H9 (cell line): ENCODE measurements at regions not wholly inside any gene's neighbourhood (a gene's known extent, or its start where the extent isn't known, plus 50 kb on each side); places are given as distances from the start of the nearest gene placed in this dataset.

Source experiments
- DNase-seq: peaks from one replicate; pipeline ENCODE4 v3.0.0-alpha.2; 2017
- H2AFZ ChIP-seq: one replicate; pipeline ENCODE4 v1.6.1; 2013; ENCODE audit warnings: mild to moderate bottlenecking, low read length, control low read depth, moderate library complexity
- H2AK5ac ChIP-seq: 2 replicates; pipeline ENCODE4 v1.6.1; 2013; ENCODE audit warnings: low read length, control low read depth, mixed read lengths; ENCODE audit not compliant: insufficient read length
- H2BK120ac ChIP-seq: one replicate; pipeline ENCODE4 v1.6.1; 2013; ENCODE audit warnings: low read depth, mild to moderate bottlenecking, low read length, control low read depth, inconsistent platforms; ENCODE audit not compliant: poor library complexity, severe bottlenecking
- H2BK12ac ChIP-seq: 2 replicates; pipeline ENCODE4 v1.6.1; 2013; ENCODE audit warnings: low read length, control low read depth, mixed read lengths, low read depth; ENCODE audit not compliant: insufficient read length
- H2BK15ac ChIP-seq: 2 replicates; pipeline ENCODE4 v1.6.1; 2013; ENCODE audit warnings: low read depth, low read length, control low read depth
- H2BK20ac ChIP-seq: one replicate; pipeline ENCODE4 v1.6.1; 2013; ENCODE audit warnings: low read depth, mild to moderate bottlenecking, low read length, control low read depth, inconsistent platforms; ENCODE audit not compliant: poor library complexity, severe bottlenecking
- H2BK5ac ChIP-seq: 2 replicates; pipeline ENCODE4 v1.6.1; 2013; ENCODE audit warnings: low read length, control low read depth, mixed read lengths; ENCODE audit not compliant: insufficient read length
- H3K14ac ChIP-seq: 2 replicates; pipeline ENCODE4 v1.6.1; 2013; ENCODE audit warnings: low read length, control low read depth; ENCODE audit not compliant: insufficient read depth
- H3K18ac ChIP-seq: 2 replicates; pipeline ENCODE4 v1.6.1; 2013; ENCODE audit warnings: low read depth, mild to moderate bottlenecking, mixed read lengths, low read length, control low read depth; ENCODE audit not compliant: insufficient read length
- H3K23ac ChIP-seq: 2 replicates; pipeline ENCODE4 v1.6.1; 2013; ENCODE audit warnings: low read length, control low read depth, mixed read lengths, low read depth; ENCODE audit not compliant: insufficient read length
- H3K23me2 ChIP-seq: 2 replicates; pipeline ENCODE4 v1.6.1; 2013; ENCODE audit warnings: low read depth, mild to moderate bottlenecking, mixed read lengths, low read length, control low read depth; ENCODE audit not compliant: insufficient read length, poor library complexity, severe bottlenecking
- H3K27ac ChIP-seq: 2 replicates; pipeline ENCODE4 v1.5.1; 2013; ENCODE audit warnings: low read length, control low read depth, mixed read lengths, low read depth; ENCODE audit not compliant: insufficient read length
- H3K27me3 ChIP-seq: 2 replicates; pipeline ENCODE4 v1.6.1; 2013; ENCODE audit warnings: low read length, control low read depth, inconsistent platforms; ENCODE audit not compliant: insufficient read depth
- H3K4ac ChIP-seq: 2 replicates; pipeline ENCODE4 v1.6.1; 2013; ENCODE audit warnings: low read depth, mild to moderate bottlenecking, control low read depth, inconsistent platforms, low read length, moderate library complexity
- H3K4me1 ChIP-seq: 2 replicates; pipeline ENCODE4 v1.6.1; 2013; ENCODE audit warnings: low read length, control low read depth, inconsistent platforms; ENCODE audit not compliant: insufficient read depth
- H3K4me2 ChIP-seq: 2 replicates; pipeline ENCODE4 v1.6.1; 2013; ENCODE audit warnings: low read length, control low read depth, mixed read lengths; ENCODE audit not compliant: insufficient read length, insufficient read depth
- H3K56ac ChIP-seq: 2 replicates; pipeline ENCODE4 v1.6.1; 2013; ENCODE audit warnings: low read depth, mild to moderate bottlenecking, mixed read lengths, low read length, control low read depth; ENCODE audit not compliant: insufficient read length
- H3K79me1 ChIP-seq: 2 replicates; pipeline ENCODE4 v1.6.1; 2013; ENCODE audit warnings: low read depth, mild to moderate bottlenecking, moderate library complexity, low read length, control low read depth, inconsistent platforms; ENCODE audit not compliant: insufficient read depth, poor library complexity, severe bottlenecking
- H3K79me2 ChIP-seq: 2 replicates; pipeline ENCODE4 v1.6.1; 2013; ENCODE audit warnings: low read length, control low read depth, inconsistent platforms; ENCODE audit not compliant: insufficient read depth
- H3K9ac ChIP-seq: 2 replicates; pipeline ENCODE4 v1.6.1; 2013; ENCODE audit warnings: low read length, control low read depth, mixed read lengths; ENCODE audit not compliant: insufficient read length; ENCODE audit errors: extremely low read depth
- H3K9me3 ChIP-seq: one replicate; pipeline ENCODE4 v1.6.1; 2013; ENCODE audit warnings: low read depth, low read length, inconsistent platforms; ENCODE audit not compliant: control insufficient read depth
- H3T11ph ChIP-seq: one replicate; pipeline ENCODE4 v1.6.1; 2013; ENCODE audit warnings: mild to moderate bottlenecking, low read length, control low read depth, inconsistent platforms
- H4K20me1 ChIP-seq: one replicate; pipeline ENCODE4 v1.6.1; 2013; ENCODE audit not compliant: control insufficient read depth, insufficient read length, insufficient read depth
- H4K5ac ChIP-seq: 2 replicates; pipeline ENCODE4 v1.6.1; 2013; ENCODE audit warnings: low read depth, mild to moderate bottlenecking, mixed read lengths, low read length, control low read depth; ENCODE audit not compliant: insufficient read length
- H4K8ac ChIP-seq: replicated peaks from 2 replicates; pipeline ENCODE4 v1.6.1; 2013; ENCODE audit warnings: low read length, control low read depth, mixed read lengths, low read depth; ENCODE audit not compliant: insufficient read length
- H4K91ac ChIP-seq: 2 replicates; pipeline ENCODE4 v1.6.1; 2013; ENCODE audit warnings: low read depth, mild to moderate bottlenecking, moderate library complexity, mixed read lengths, low read length, control low read depth; ENCODE audit not compliant: insufficient read length
- H3K27ac Mint-ChIP-seq, 3 experiments: 2 replicates in 2 of 3; 3 replicates in 1 of 3; pipeline ENCODE4 v1.8.0; 2020 to 2021; ENCODE audit warnings: mixed read lengths in 3 of 3, mild to moderate bottlenecking in 1 of 3, moderate library complexity in 1 of 3
- H3K27me3 Mint-ChIP-seq: 2 replicates; pipeline ENCODE4 v1.8.0; 2021; ENCODE audit warnings: low read depth, mild to moderate bottlenecking, moderate library complexity, mixed read lengths
- H3K36me3 Mint-ChIP-seq, 3 experiments: 2 replicates in 2 of 3; 3 replicates in 1 of 3; pipeline ENCODE4 v1.8.0; 2020 to 2021; ENCODE audit warnings: low read depth in 3 of 3, mixed read lengths in 3 of 3; ENCODE audit not compliant: insufficient read depth in 1 of 3
- H3K4me1 Mint-ChIP-seq, 2 experiments: 2 replicates each; pipeline ENCODE4 v1.8.0; 2020; ENCODE audit warnings: mixed read lengths in 2 of 2
- H3K4me3 Mint-ChIP-seq, 2 experiments: 2 replicates in 1 of 2; 3 replicates in 1 of 2; pipeline ENCODE4 v1.8.0; 2020 to 2021; ENCODE audit warnings: mild to moderate bottlenecking in 2 of 2, mixed read lengths in 2 of 2, moderate library complexity in 1 of 2
- H3K9me3 Mint-ChIP-seq, 2 experiments: 2 replicates in 1 of 2; 3 replicates in 1 of 2; pipeline ENCODE4 v1.8.0; 2020; ENCODE audit warnings: mild to moderate bottlenecking in 2 of 2, mixed read lengths in 2 of 2, moderate library complexity in 1 of 2
- TF ChIP-seq, protein P1 (sequence below): fragments of 200-600 bp; sonication (generic); conservative IDR thresholded peaks from 3 replicates; pipeline ENCODE4 v1.8.0; 2021; ENCODE audit warnings: antibody characterized with exemption, mild to moderate bottlenecking

DNA sequence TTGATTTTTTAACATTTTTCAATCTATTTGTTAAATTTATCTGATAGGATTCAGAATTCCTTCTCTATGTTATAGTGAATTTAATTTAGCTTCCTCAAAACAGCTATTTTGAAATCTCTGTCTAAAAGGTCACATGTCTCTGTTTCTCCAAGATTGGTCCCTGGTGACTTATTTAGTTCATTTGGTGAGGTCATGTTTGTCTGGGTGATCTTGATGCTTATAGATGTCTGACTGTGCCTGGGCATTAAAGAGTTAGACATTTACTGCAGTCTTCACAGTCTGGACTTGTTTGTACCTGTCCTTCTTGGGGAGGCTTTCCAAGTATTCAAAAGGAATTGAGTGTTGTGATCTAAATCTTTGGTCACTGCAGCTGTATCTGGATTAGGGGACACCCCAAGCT lies 169.5 kb upstream of the C2CD4B start:
- peaks cover 3% of the 10 kb centered on the region for H3K27me3 Mint-ChIP-seq

More for the DNA sequence above, 169.5 kb upstream of the C2CD4B start:
- H4K8ac ChIP-seq = no peak overlapping the region
- no peak overlapping the region for H3T11ph ChIP-seq
- no peak overlapping the region for H3K56ac ChIP-seq
- H4K91ac ChIP-seq = no peak overlapping the region
- H2AK5ac ChIP-seq = no peak overlapping the region
- H3K79me2 ChIP-seq = no peaks in the 10 kb centered on the region
- peaks cover 0 to 5% of the 10 kb centered on the region in 2 experiments; a peak in 2 of 4 replicates for H3K4me1 Mint-ChIP-seq
- H2BK120ac ChIP-seq = no peak overlapping the region
- H3K79me1 ChIP-seq = no peaks in the 10 kb centered on the region
- H4K20me1 ChIP-seq = no peaks in the 10 kb centered on the region
- no peak overlapping the region for H3K27ac ChIP-seq
- H3K23me2 ChIP-seq = no peaks in the 10 kb centered on the region
- no peaks in the 10 kb centered on the region for H3K9me3 ChIP-seq
- no peak overlapping the region for H2BK12ac ChIP-seq
- DNase-seq = no peak
- no peak overlapping the region for H3K4me2 ChIP-seq
- no peak overlapping the region for H3K23ac ChIP-seq
- H4K5ac ChIP-seq = no peak overlapping the region
- peaks cover 8 to 12% of the 10 kb centered on the region in 2 experiments for H3K9me3 Mint-ChIP-seq
- H2BK15ac ChIP-seq = no peak overlapping the region
- no peak overlapping the region for H3K27ac Mint-ChIP-seq
- no peaks in the 10 kb centered on the region for H3K27me3 ChIP-seq
- H2BK5ac ChIP-seq = no peak overlapping the region
- H3K36me3 Mint-ChIP-seq = peaks cover 0 to 11% (median 0%) of the 10 kb centered on the region in 3 experiments; a peak in 2 of 7 replicates
- TF ChIP-seq, protein P1, sequence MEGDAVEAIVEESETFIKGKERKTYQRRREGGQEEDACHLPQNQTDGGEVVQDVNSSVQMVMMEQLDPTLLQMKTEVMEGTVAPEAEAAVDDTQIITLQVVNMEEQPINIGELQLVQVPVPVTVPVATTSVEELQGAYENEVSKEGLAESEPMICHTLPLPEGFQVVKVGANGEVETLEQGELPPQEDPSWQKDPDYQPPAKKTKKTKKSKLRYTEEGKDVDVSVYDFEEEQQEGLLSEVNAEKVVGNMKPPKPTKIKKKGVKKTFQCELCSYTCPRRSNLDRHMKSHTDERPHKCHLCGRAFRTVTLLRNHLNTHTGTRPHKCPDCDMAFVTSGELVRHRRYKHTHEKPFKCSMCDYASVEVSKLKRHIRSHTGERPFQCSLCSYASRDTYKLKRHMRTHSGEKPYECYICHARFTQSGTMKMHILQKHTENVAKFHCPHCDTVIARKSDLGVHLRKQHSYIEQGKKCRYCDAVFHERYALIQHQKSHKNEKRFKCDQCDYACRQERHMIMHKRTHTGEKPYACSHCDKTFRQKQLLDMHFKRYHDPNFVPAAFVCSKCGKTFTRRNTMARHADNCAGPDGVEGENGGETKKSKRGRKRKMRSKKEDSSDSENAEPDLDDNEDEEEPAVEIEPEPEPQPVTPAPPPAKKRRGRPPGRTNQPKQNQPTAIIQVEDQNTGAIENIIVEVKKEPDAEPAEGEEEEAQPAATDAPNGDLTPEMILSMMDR = no peak
- no peak overlapping the region for H3K9ac ChIP-seq
- no peak overlapping the region for H3K4me3 Mint-ChIP-seq
- H3K18ac ChIP-seq = no peak overlapping the region
- H3K4me1 ChIP-seq = no peaks in the 10 kb centered on the region
- no peak overlapping the region for H3K4ac ChIP-seq
- H2BK20ac ChIP-seq = no peak overlapping the region
- H2AFZ ChIP-seq = no peak overlapping the region
- H3K14ac ChIP-seq = no peak overlapping the region
